Gastroesophageal sphincter (tissue), 4 donors: ENCODE measurements at regions not wholly inside any gene's neighbourhood (a gene's known extent, or its start where the extent isn't known, plus 50 kb on each side); places are given as distances from the start of the nearest gene placed in this dataset.

Experiments
- ATAC-seq: fragments of 150-250 bp; one replicate; pipeline ENCODE4 v1.9.1; 2016; ENCODE audit warnings: mild to moderate bottlenecking, moderate library complexity
- H3K27ac ChIP-seq, 4 donors: fragments of 200-600 bp; sonication (generic) in 3 of 4; 1 replicate in 3 of 4; 2 replicates in 1 of 4; pipeline ENCODE4 v1.5.1; 2016 to 2019
- H3K27me3 ChIP-seq: fragments of 200-600 bp; sonication (generic); one replicate; pipeline ENCODE4 v1.5.1; 2019
- H3K36me3 ChIP-seq, 2 donors: fragments of 200-600 bp; sonication (generic); one replicate each; pipeline ENCODE4 v1.5.1; 2019; ENCODE audit warnings: control low read depth in 1 of 2
- H3K4me1 ChIP-seq, 3 donors: fragments of 200-600 bp; sonication (generic); 1 replicate in 2 of 3; 2 replicates in 1 of 3; pipeline ENCODE4 v1.5.1; 2016 to 2019; ENCODE audit warnings: control low read depth in 2 of 3
- H3K4me3 ChIP-seq, 2 donors: fragments of 200-600 bp; sonication (generic); one replicate each; pipeline ENCODE4 v1.5.1; 2019; ENCODE audit warnings: mild to moderate bottlenecking in 1 of 2, moderate library complexity in 1 of 2
- H3K9me3 ChIP-seq, 3 donors: fragments of 200-600 bp; sonication (generic); one replicate each; pipeline ENCODE4 v1.5.1; 2017 to 2019; ENCODE audit warnings: control low read depth in 2 of 3
- EP300 ChIP-seq: sonication (generic); formaldehyde crosslinking; IDR thresholded peaks from one replicate; pipeline ENCODE4 v1.6.1; 2017; ENCODE audit warnings: antibody characterized with exemption, mild to moderate bottlenecking
- POLR2A ChIP-seq, 2 donors: fragments of 450-650 bp; IDR thresholded peaks; one replicate each; pipeline ENCODE4 v1.6.1; 2017; ENCODE audit warnings: antibody characterized with exemption in 2 of 2, mild to moderate bottlenecking in 2 of 2, moderate library complexity in 1 of 2
- POLR2AphosphoS5 ChIP-seq: sonication (generic); formaldehyde crosslinking; IDR thresholded peaks from one replicate; pipeline ENCODE4 v1.6.1; 2017; ENCODE audit warnings: antibody characterized with exemption
- WGBS, 2 donors: methylation state at CpG; one replicate each; pipeline ENCODE4 v1.1.5; 2018; ENCODE audit warnings: low coverage in 1 of 2; 5-methylcytosine and 5-hydroxymethylcytosine counted together
- TF ChIP-seq, protein P1 (sequence below), 4 experiments: fragments of 200-600 bp in 2 of 4; fragments of 450-650 bp in 2 of 4; sonication (generic) in 1 of 4; IDR thresholded peaks; one replicate each; pipeline ENCODE4 v1.5.1; 2017 to 2019; ENCODE audit warnings: antibody characterized with exemption in 4 of 4, mild to moderate bottlenecking in 2 of 4, moderate library complexity in 2 of 4

DNA sequence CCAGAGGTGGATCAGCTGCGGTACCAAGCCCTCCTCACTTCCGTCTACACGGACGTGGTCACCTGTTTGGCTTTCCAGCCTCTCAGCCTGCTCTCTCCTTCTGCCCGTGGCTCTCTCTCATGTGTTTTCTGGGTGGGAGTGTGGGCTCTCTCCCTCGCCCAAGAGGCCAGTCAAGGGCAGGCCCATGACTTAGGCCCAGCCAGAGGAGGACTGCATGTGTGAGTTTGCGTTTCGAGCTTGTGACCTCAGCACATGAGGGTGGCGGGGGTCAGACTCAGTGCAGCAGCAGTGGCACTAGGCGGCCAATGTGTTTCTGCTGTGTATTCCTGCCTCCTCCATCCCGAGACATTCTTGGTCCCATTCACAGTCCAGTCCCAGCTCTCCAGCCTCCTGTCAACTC, 82.5 kb upstream of the SMIM23 start:
- no peak for ATAC-seq

DNA sequence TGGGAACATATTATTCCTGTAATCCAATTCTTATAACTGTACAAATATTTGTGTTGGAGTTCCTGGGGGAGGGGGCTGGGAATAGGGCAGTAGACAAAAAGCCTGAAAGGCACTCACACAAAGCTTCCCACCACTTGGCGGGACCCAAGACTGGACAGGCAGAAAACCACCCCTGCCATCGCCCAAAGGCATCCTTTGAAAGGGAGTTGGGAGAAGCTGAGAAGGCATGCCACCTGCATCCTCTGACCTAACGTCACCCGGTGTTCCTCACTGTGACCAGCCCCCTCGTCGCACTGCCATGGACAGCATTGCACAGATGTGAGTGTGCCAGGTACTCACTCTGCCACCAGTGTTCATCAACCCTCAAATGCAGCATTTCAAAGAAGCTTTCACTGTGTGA, 80.6 kb upstream of the SMIM23 start:
- no peaks in the 10 kb centered on the region for H3K36me3 ChIP-seq
- no peak overlapping the region for H3K27ac ChIP-seq
- no peak for ATAC-seq
- no peak overlapping the region for H3K4me3 ChIP-seq
- 92 to 100% methylated on average over 2 to 4 of the region's 6 CpGs for WGBS, 2 donors
- no peaks in the 10 kb centered on the region for H3K9me3 ChIP-seq
- H3K27me3 ChIP-seq, result peaks cover 16% of the 10 kb centered on the region
- no peaks in the 10 kb centered on the region for H3K4me1 ChIP-seq
- TF ChIP-seq POLR2A (IDR thresholded peaks at IDR 0.05) (no peak), EP300 (no peak)
- TF ChIP-seq, protein P1, sequence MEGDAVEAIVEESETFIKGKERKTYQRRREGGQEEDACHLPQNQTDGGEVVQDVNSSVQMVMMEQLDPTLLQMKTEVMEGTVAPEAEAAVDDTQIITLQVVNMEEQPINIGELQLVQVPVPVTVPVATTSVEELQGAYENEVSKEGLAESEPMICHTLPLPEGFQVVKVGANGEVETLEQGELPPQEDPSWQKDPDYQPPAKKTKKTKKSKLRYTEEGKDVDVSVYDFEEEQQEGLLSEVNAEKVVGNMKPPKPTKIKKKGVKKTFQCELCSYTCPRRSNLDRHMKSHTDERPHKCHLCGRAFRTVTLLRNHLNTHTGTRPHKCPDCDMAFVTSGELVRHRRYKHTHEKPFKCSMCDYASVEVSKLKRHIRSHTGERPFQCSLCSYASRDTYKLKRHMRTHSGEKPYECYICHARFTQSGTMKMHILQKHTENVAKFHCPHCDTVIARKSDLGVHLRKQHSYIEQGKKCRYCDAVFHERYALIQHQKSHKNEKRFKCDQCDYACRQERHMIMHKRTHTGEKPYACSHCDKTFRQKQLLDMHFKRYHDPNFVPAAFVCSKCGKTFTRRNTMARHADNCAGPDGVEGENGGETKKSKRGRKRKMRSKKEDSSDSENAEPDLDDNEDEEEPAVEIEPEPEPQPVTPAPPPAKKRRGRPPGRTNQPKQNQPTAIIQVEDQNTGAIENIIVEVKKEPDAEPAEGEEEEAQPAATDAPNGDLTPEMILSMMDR (IDR thresholded peaks at IDR 0.05), result no peak

More for the DNA sequence above, 82.5 kb upstream of the SMIM23 start:
- Histone ChIP-seq H3K4me3 (no peak overlapping the region), H3K4me1 (no peaks in the 10 kb centered on the region), H3K27ac (no peak overlapping the region), H3K9me3 (no peaks in the 10 kb centered on the region), H3K36me3 (no peaks in the 10 kb centered on the region), H3K27me3 (peaks cover 16% of the 10 kb centered on the region)
- WGBS, 2 donors, result 91% methylated on average over 8 of the region's 11 CpGs; no CpG with 5 or more reads in 1 of the 2 donors
- TF ChIP-seq POLR2AphosphoS5 (no peak), EP300 (no peak), POLR2A (IDR thresholded peaks at IDR 0.05) (no peak)
- TF ChIP-seq, protein P1 (IDR thresholded peaks at IDR 0.05), result no peak

DNA sequence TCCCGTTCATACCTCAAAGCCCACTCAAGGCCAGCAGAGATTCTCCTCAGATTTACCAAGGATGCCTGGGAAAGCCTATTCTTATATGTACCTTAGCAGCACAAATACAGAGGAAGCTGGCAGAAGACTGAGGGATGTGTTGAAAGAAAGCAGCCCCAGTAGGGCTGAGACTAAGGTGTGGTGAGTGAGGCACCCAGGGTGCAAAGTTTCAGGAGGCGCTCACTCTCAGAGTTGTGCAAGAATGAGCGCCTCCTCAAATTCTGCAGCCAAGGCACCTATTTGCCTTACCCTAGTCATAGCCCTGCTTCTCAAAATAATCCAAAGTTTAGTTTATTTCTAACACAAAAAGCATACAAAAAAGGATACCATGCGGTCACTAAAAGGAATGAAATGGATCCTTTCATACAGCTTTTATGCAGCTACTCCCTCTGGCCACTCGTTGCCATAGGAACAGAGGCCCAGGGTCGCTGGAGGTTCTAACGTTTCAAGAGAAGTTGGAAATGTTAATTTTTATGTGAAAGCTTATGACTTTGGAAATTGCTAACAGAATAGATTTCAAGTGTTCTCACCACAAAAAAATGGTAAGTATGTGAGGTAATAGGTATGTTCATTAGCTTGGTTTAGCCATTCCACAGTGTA, 79.7 kb upstream of the SMIM23 start:
- TF ChIP-seq, protein P1 (IDR thresholded peaks at IDR 0.05), result no peak
- TF ChIP-seq POLR2AphosphoS5 (no peak), EP300 (no peak), POLR2A (IDR thresholded peaks at IDR 0.05) (no peak)
- no peaks in the 10 kb centered on the region for H3K9me3 ChIP-seq
- ATAC-seq, result no peak
- H3K27me3 ChIP-seq, result peaks cover 16% of the 10 kb centered on the region
- H3K27ac ChIP-seq, result no peak overlapping the region
- 61 to 91% methylated on average over 5 of the region's 7 CpGs for WGBS, 2 donors
- H3K36me3 ChIP-seq, result no peaks in the 10 kb centered on the region
- no peaks in the 10 kb centered on the region for H3K4me1 ChIP-seq
- no peak overlapping the region for H3K4me3 ChIP-seq

DNA sequence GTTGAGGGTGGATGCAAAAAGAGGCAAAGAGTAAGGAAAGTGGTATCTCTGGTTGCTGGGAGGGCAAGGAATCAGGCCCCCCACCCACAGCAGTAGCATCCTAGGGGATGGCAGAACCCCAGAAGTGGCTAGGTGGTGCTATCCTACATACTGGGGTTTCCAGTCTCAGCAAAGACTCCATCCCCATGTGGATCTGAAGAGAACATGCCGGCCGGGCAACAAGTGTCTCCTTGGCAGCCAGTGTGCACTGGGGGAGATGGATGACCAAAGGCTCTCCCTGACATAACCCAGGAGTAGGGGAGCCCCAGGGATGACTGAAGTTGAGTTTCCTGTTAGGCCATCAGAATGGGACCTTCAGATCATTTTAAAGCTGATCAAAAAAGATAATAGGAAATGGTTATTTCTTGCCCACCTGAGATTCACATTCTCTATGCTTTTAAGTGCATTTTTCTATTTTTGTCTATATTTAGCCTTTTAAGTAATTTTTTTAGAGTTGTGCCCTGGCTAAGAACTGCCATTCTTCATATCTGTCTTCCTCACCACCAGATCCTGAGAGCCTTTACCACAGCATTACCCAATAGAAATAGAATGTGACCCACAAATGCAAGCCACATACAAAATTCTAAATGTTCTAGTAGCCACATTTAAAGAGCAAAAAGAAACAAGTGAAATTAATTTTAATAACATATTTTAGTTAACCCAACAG, 78.7 kb upstream of the SMIM23 start:
- TF ChIP-seq, protein P1 (IDR thresholded peaks at IDR 0.05), result no peak
- TF ChIP-seq POLR2AphosphoS5 (no peak), EP300 (no peak)

DNA sequence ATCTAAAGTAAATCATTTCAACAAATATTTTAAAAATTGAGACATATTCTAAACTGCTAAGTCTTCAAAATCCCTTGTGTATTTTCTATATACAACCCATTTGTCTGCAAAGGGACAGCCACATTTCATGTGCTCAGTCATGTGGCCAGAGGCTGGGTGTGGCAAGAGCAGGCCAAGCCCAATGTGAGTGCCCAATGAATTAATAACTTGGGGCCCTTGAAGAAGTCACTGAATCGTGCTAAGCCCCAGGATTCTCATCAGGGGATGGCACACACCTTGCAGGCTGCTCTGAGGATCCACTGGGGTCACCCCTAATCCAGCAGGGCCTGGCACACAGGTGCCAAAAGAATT, 78.2 kb upstream of the SMIM23 start:
- ATAC-seq, result no peak
- Histone ChIP-seq H3K27me3 (peaks cover 16% of the 10 kb centered on the region), H3K36me3 (no peaks in the 10 kb centered on the region), H3K27ac (no peak overlapping the region), H3K9me3 (no peaks in the 10 kb centered on the region), H3K4me3 (no peak overlapping the region), H3K4me1 (no peaks in the 10 kb centered on the region)
- no peak for TF ChIP-seq EP300
- WGBS, 2 donors, result 100% methylated on average over 1 of the region's 1 CpG

More for the DNA sequence above, 78.7 kb upstream of the SMIM23 start:
- no CpG with 5 or more reads among the region's 2 CpGs for WGBS, 2 donors
- Histone ChIP-seq H3K27me3 (peaks cover 16% of the 10 kb centered on the region), H3K4me1 (no peaks in the 10 kb centered on the region), H3K9me3 (no peaks in the 10 kb centered on the region), H3K4me3 (no peak overlapping the region), H3K27ac (no peak overlapping the region), H3K36me3 (no peaks in the 10 kb centered on the region)
- ATAC-seq, result no peak
